ENCODE measurements at regions not wholly inside any gene's neighbourhood (a gene's known extent, or its start where the extent isn't known, plus 50 kb on each side); places are given as distances from the start of the nearest gene placed in this dataset.

DNA sequence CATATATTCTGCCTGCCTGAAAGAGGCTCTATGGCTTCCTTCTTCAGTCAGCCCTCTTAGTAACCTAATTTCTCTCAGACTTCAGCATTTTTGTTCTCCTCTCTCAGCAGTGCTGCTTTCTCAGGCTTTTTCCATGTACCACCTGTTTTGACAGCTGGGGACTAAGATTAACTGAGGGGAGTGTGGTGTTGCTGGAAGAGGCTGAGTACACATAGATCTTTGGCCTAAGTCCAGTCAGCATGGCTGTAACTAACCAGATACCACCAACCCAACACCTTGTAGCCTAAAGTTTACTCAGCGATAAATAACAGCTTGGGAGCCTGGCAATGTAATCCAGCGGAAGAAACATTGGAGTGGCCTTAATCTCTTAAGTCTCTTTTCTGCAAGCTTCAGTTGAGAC lies 85.5 kb downstream of the RTL3 start:
- H2AFZ ChIP-seq (ENCODE audit: low read depth) = no peak overlapping the region
- H3K27me3 ChIP-seq (ENCODE audit: insufficient read depth) = peaks cover 9% of the 10 kb centered on the region; the same call in 1 of the 2 replicates
- no peak for DNase-seq
- no peaks in the 10 kb centered on the region for H3K9me2 ChIP-seq
- ChIA-PET POLR2A (no interaction called here), CTCF (no interaction called here)
- no peak for TF ChIP-seq TEAD4 (IDR thresholded peaks at IDR 0.05; ENCODE audit: borderline replicate concordance, insufficient read depth)
- TF ChIP-seq JUND (IDR thresholded peaks at IDR 0.05) = no peak
- TF ChIP-seq EZH2phosphoT487 (IDR thresholded peaks at IDR 0.05; ENCODE audit: borderline replicate concordance, low read depth) = no peak
- TF ChIP-seq REST (IDR thresholded peaks at IDR 0.05; ENCODE audit: low read depth, low read length) = no peak
- TF ChIP-seq, protein P1, sequence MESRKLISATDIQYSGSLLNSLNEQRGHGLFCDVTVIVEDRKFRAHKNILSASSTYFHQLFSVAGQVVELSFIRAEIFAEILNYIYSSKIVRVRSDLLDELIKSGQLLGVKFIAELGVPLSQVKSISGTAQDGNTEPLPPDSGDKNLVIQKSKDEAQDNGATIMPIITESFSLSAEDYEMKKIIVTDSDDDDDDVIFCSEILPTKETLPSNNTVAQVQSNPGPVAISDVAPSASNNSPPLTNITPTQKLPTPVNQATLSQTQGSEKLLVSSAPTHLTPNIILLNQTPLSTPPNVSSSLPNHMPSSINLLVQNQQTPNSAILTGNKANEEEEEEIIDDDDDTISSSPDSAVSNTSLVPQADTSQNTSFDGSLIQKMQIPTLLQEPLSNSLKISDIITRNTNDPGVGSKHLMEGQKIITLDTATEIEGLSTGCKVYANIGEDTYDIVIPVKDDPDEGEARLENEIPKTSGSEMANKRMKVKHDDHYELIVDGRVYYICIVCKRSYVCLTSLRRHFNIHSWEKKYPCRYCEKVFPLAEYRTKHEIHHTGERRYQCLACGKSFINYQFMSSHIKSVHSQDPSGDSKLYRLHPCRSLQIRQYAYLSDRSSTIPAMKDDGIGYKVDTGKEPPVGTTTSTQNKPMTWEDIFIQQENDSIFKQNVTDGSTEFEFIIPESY (IDR thresholded peaks at IDR 0.05; ENCODE audit: borderline replicate concordance, low read depth) = no peak
- TF ChIP-seq FOXM1 (IDR thresholded peaks at IDR 0.05; ENCODE audit: low read depth) = no peak
- no peak for TF ChIP-seq FOSL2 (IDR thresholded peaks at IDR 0.05; ENCODE audit: borderline replicate concordance, low read depth)
- TF ChIP-seq NRF1 (IDR thresholded peaks at IDR 0.05; ENCODE audit: low read depth, low read length) = no peak
- no peak for TF ChIP-seq EP300 (IDR thresholded peaks at IDR 0.05; ENCODE audit: borderline replicate concordance in 1 of 2, low read depth in 1 of 2, low read length in 1 of 2)
- TF ChIP-seq, protein P2, sequence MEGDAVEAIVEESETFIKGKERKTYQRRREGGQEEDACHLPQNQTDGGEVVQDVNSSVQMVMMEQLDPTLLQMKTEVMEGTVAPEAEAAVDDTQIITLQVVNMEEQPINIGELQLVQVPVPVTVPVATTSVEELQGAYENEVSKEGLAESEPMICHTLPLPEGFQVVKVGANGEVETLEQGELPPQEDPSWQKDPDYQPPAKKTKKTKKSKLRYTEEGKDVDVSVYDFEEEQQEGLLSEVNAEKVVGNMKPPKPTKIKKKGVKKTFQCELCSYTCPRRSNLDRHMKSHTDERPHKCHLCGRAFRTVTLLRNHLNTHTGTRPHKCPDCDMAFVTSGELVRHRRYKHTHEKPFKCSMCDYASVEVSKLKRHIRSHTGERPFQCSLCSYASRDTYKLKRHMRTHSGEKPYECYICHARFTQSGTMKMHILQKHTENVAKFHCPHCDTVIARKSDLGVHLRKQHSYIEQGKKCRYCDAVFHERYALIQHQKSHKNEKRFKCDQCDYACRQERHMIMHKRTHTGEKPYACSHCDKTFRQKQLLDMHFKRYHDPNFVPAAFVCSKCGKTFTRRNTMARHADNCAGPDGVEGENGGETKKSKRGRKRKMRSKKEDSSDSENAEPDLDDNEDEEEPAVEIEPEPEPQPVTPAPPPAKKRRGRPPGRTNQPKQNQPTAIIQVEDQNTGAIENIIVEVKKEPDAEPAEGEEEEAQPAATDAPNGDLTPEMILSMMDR (IDR thresholded peaks at IDR 0.05) = no peak
- no peaks in the 10 kb centered on the region for H3K36me3 ChIP-seq (replicated peaks in 1 of 2; ENCODE audit: control insufficient read depth in 1 of 2, insufficient read depth in 2 of 2, low read length in 1 of 2)
- H3K9ac ChIP-seq = no peak overlapping the region
- no peaks in the 10 kb centered on the region for H3K9me3 ChIP-seq
- H3K27ac ChIP-seq (ENCODE audit: low read depth in 2 of 2, low read length in 1 of 2) = no peak overlapping the region
- no peak overlapping the region for H3K4me2 ChIP-seq
- H3K79me2 ChIP-seq (ENCODE audit: insufficient read depth) = no peaks in the 10 kb centered on the region
- no peaks in the 10 kb centered on the region for H3F3A ChIP-seq (replicated peaks; ENCODE audit: insufficient read depth)
- H4K20me1 ChIP-seq (ENCODE audit: insufficient read depth) = no peaks in the 10 kb centered on the region
- no peak overlapping the region for H3K4me3 ChIP-seq (ENCODE audit: low read depth in 2 of 2, low read length in 1 of 2)
- 8% methylated on average over 2 of the region's 2 CpGs for WGBS (ENCODE audit: low lambda C conversion rate)
- H3K4me1 ChIP-seq (ENCODE audit: control insufficient read depth in 1 of 2, insufficient read depth in 2 of 2, low read depth in 1 of 2, low read length in 1 of 2) = no peaks in the 10 kb centered on the region

All from SK-N-SH (cell line).